Stimulated activated CD4-positive, alpha-beta T cell treated with anti-CD3 and anti-CD28 coated beads, Interleukin-12 subunit alpha, Interleukin-12 subunit beta, amount 100 ng/mL, for 48 hours (primary cell): ENCODE measurements at regions not wholly inside any gene's neighbourhood (a gene's known extent, or its start where the extent isn't known, plus 50 kb on each side); places are given as distances from the start of the nearest gene placed in this dataset.
"Not testable (repeated sequence)": the region's sequence is repeated elsewhere in the genome, so short reads cannot be mapped to it uniquely, and the experiment has no call there.

ENCODE experiments used
- DNase-seq, 3 donors: peaks; one replicate each; pipeline ENCODE4 v3.0.0-alpha.2; 2020; ENCODE audit warnings: low read depth in 2 of 3, low spot score in 1 of 3

DNA sequence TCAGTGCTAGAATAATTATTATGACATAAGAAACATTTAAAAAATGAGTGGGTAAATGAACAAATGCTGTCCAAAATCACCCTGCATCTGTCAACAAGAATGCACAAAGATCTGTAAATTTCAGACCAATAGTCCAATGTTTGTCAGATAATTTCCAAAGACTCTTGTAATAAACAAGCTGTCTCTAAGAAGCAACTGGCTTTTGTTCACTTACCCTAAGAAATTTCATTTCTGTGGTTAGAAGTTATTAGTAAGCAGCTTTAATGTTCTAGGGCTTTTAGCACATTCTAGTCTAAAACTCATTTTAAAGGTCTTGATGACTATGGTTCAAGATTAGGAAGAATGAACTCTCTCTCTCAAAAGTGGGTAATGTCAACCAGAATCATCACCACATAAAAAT, 560.3 kb upstream of the SMIM31 start:
- DNase-seq: no peak

- no peak for DNase-seq
These were observed 556.4 kb upstream of the SMIM31 start for GRCh38 chr4:164197556-164197955.

- DNase-seq: no peak
These were observed 550.5 kb upstream of the SMIM31 start for GRCh38 chr4:164203476-164203875.

DNA sequence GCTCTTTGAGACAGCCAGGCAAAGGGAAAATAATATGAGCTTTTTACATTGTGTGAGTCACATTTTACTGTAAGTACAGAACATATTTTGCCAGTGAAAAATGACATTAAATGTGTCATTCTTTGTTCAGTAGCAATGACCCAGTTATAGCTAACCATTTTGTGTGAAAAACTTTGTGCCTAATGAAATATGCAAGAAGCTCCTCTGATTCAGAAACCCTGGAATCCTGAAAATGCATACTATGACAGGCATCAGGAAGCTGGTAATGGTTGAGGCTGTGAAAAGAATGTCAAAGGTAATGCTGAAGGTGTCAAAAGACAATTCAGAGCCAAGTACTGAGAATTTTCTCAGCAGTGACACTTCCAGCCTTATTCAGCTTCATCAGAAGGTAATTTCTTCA, 549.5 kb upstream of the SMIM31 start:
- no peak for DNase-seq

GRCh38 chr4:164207460-164207859, 546.5 kb upstream of the SMIM31 start:
- DNase-seq: no peak

GRCh38 chr4:164210377-164210776, 543.6 kb upstream of the SMIM31 start:
- DNase-seq: no peak

- no peak for DNase-seq
These were observed 541.8 kb upstream of the SMIM31 start for GRCh38 chr4:164212134-164212533.

DNA sequence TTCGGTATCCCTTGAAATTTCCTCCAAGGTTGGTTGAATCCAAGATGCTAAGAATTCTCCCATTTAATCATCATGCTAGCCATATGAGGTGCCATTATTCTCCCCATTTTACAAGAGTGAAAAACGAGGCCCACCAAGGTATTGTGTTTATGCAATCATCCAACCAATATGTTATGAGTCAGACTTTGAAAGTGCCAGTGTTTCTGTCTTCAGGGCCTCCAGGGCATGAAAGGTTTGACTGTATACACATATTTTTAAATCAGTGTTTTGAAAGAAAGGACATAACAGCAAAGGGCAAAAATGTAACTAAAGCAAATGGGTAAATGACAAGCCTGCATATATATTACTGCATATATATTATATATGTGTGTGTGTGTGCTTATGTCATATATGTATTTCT, 541.2 kb upstream of the SMIM31 start:
- DNase-seq: no peak

DNA sequence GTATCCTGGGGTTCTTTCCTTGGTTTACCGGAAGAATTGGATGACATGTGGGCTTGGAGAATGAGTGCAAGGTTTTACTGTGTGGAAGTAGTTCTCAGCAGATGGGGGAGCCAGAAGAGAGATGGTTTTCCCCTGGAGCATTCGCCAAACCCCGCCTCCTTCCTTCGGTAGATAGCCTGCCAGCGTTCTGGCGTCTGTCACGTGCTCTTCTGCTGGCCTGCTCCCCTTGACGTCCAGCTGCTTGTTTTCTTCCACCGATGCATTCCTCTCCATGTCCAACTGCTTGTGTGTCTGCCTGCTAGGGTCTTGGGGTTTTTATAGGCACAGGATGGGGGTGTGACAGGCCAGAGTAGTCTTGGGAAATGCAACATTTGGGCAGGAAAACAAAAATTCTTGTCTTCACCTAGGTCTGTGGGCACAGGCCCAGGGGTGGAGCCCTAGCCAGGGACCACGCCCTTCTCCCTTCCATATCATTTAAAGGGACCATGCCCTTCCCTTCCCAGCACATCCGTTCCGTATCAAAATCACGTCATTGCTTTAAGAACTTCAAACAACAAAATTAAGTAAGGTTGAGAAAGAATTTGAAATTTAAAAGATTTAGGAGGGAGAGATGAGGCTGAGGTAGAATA, 538.7 kb upstream of the SMIM31 start:
- DNase-seq: no peak

DNA sequence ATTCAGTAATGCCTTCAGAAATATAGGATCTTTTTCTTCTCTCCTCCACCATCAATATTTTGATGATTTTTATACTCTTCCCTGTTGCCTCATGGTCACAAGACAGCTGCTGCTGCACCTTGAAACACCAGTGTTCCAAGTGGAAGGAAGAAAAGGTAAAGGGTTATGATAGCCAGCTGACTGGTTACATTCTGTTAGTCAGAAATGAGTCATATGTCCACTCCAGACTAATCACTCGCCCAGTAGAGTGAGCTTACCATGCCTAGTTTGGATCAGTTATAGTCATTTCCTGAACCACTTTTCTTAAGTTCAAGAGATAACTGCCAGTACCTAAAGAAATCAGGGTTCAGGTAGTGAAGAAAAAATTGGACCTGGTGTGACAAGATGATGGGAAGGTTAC, 532.3 kb upstream of the SMIM31 start:
- no peak for DNase-seq

DNA sequence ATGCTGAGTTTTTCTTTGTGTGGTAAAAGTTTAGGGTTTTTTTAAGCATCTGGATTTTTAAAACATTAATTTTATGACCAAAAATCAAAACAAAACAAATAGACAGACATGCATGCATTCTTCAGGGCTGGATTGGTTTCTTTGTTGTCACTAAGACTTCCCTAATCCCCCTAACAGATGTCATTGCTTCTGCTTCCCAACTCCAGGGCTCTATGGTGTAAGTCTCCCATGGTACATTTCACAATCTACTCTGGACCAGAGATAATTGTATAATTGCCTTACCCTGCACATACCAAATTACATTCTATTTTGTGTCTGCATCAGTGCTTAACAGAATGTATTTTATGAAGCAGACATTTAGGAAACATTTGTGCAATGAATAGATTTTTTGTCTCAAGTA, 529.1 kb upstream of the SMIM31 start:
- DNase-seq: no peak

GRCh38 chr4:164229255-164229654, 524.7 kb upstream of the SMIM31 start:
- no peak for DNase-seq

- no peak for DNase-seq
These were observed 514.5 kb upstream of the SMIM31 start for GRCh38 chr4:164239433-164239832.

DNA sequence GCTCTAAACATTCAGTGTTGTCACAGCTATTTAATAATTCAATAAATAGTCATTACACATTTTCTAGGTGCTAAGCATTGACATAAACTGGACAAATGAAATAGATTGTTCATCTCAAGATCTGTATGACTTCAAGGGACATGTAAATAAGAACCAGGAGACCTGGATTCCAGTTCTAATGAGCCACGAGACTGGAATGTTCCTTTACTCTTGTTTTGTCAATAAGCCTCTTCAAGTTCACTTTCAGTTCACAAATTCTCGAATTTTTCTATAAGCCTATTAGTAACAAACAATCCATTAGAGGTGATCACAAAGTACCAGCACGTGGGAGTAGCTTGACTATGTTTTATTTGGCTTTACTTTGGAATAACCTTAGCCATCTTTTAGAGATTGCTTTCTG, 514.0 kb upstream of the SMIM31 start:
- no peak for DNase-seq

DNA sequence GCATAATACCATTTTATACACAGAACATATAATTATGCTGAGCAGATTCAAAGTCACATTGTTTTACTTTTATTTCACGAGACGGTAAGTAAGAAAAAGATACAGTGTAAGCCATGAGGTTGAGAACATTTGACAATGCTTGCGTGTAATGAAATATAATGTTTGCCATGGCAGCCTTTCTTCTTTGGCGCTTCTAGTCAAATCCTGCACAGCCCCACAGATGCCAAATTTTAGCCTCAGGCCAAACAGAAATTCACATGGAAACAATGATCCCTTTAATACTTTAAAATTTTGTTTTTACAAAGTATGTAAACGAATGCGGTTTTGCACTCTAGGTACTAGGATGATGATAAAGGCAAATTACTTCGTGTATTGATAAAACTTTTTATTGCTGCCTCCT, 502.7 kb upstream of the SMIM31 start:
- DNase-seq: no peak

DNA sequence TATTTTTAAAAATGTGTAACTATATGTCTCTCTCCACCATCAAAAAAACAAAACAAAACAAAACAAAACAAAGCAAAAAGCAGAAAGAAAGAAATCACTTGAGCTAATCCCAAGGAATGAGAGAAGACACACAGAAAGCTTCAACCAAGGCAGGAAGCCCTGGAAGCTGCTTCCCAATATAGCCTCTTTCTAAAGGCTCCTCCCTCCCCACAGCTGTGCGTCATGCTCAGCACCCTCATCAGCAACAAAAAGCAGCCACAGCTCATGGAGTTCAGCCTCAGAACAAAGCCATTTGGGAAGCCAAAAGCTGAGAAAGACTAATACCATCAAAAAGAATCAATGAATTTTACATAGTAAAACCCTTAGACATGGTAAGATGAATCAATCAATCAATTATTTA, 501.6 kb upstream of the SMIM31 start:
- no peak for DNase-seq

DNA sequence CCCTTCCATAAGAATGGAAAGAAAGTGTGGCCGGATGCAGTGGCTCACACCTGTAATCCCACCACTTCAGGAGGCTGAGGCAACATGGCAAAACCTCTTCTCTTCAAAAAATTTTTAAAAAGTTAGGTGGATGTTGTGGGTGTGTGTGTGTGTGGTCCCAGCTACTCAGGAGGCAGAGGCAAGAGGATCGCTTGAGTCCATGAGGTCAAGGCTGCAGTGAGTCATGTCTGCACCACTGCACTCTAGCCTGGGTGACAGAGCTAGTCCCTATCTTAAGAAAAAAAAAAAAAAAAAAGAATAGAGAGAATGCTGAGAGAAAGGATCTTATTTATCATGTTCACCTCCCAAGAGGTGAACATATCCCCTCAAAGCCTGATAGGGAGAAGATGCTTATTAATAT, 492.1 kb upstream of the SMIM31 start:
- no peak for DNase-seq

DNA sequence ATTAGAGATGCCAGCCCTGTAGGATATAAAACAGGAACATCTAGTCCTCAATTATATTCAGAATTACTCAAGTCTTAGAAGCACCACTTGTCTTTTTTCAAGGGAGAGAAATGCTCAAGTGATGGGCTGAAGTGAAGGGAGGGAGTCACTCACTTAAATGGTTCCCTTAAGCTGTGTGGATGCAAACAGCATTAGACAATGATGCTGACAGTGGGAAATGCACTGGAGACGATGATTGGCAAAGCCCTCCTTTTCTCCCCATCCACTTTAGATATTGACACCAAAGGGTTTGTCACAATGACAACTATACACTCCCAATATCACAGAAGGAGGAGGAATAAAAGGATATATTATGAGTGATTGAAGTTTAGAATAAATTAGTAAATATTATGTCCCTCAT, 491.4 kb upstream of the SMIM31 start:
- not testable (repeated sequence) for DNase-seq

DNA sequence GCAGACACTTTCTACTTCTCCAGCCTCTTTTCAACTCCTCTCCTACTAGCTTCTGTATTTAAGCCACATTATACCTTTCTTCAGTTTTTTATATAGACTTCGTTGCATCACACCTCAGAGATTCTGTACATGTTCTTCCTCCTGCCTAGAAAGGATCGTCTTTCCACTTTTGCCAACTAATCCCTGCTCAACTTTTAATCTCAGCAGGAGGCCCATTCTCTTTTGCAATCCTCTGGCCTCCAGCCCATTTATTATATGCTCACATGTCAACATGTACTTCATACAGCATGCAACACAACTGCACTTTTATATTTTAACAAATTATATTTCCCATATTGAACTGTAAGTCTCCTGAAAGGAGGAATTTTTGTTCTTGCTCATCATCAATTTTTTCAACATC, 476.5 kb upstream of the SMIM31 start:
- DNase-seq: not testable (repeated sequence)

DNA sequence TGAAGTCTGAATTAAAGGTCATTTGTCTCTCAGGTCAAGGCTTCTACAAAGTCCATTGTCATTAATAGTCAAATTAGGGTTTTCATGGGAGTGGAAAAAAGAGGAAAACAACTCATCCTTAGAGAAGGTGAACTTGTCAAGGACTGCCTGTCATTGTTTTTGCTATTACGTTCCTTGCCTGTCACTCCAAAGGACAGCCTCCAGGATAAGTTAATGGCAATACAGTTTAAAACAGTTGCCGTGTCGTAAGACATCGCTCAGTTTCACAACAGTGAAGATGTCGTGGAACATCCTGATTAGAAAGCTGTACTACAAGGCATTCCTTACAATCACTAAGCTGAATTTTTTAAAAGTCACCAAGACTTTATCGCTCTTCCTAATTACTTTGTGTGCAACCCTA, 466.8 kb upstream of the SMIM31 start:
- no peak for DNase-seq

- no peak for DNase-seq
These were observed 465.4 kb upstream of the SMIM31 start for GRCh38 chr4:164288578-164288977.

- no peak for DNase-seq
These were observed 460.7 kb upstream of the SMIM31 start for GRCh38 chr4:164293203-164293602.

GRCh38 chr4:164293743-164294142, 460.2 kb upstream of the SMIM31 start:
- DNase-seq: no peak

DNA sequence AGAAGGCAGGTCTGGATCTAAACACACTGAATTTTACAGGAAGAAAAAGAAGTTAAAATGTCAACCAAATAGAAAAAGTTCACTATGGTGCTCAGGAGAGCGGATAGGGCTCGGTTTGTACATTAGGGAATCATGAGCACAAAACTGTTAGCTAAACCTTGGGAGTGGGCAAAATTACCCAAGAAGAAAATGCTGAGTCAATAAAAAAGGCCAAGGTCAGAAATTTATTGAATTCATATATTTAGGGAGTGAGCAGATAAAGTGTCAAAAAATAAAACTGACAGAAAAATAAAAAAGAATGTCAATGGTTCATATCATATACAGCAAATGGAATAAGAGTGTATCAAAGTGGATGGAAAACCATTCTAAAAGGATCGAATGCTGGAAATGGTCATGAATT, 452.5 kb upstream of the SMIM31 start:
- no peak for DNase-seq
